A549 (cell line): ENCODE measurements at regions not wholly inside any gene's neighbourhood (a gene's known extent, or its start where the extent isn't known, plus 50 kb on each side); places are given as distances from the start of the nearest gene placed in this dataset.

Experiments used
- CBX2 ChIP-seq: fragments of 200-600 bp; sonication (generic); IDR thresholded peaks from 2 replicates; pipeline ENCODE4 v1.6.1; 2016; ENCODE audit warnings: low read depth, mild to moderate bottlenecking, borderline replicate concordance
- CBX8 ChIP-seq: fragments of 200-600 bp; sonication (generic); IDR thresholded peaks from 2 replicates; pipeline ENCODE4 v1.6.1; 2016
- HOXA7 ChIP-seq: fragments of 250-450 bp; sonication (Bioruptor Pico); IDR thresholded peaks from 2 replicates; pipeline ENCODE4 v1.5.0; 2020; ENCODE audit warnings: mild to moderate bottlenecking, moderate library complexity
- JUN ChIP-seq, 2 experiments: fragments of >200 bp; sonication (Bioruptor Twin); formaldehyde crosslinking; IDR thresholded peaks; 2 replicates in 1 of 2; 3 replicates in 1 of 2; pipeline ENCODE4 v1.6.1; 2016 to 2017
- POLR2A ChIP-seq: IDR thresholded peaks from 2 replicates; pipeline ENCODE4 v1.6.1; 2012; ENCODE audit warnings: mild to moderate bottlenecking, low read length
- ZC3H11A ChIP-seq: fragments of 450-650 bp; IDR thresholded peaks from 2 replicates; pipeline ENCODE4 v1.6.1; 2014; ENCODE audit warnings: antibody characterized with exemption, mild to moderate bottlenecking
- TF ChIP-seq, protein P1 (sequence below): fragments of >200 bp; sonication (Bioruptor Twin); formaldehyde crosslinking; IDR thresholded peaks from 3 replicates; pipeline ENCODE4 v1.5.1; 2016
- TF ChIP-seq, protein P2 (sequence below): fragments of 200-600 bp; sonication (generic); IDR thresholded peaks from 2 replicates; pipeline ENCODE4 v1.6.1; 2016; ENCODE audit warnings: antibody characterized with exemption, mild to moderate bottlenecking, moderate library complexity
- TF ChIP-seq, protein P3 (sequence below): IDR thresholded peaks from 2 replicates; pipeline ENCODE4 v1.6.1; 2012
- TF ChIP-seq, protein P4 (sequence below): fragments of 150-350 bp; IDR thresholded peaks from 2 replicates; pipeline ENCODE4 v1.6.1; 2014; ENCODE audit warnings: low read depth, mild to moderate bottlenecking, low read length

DNA sequence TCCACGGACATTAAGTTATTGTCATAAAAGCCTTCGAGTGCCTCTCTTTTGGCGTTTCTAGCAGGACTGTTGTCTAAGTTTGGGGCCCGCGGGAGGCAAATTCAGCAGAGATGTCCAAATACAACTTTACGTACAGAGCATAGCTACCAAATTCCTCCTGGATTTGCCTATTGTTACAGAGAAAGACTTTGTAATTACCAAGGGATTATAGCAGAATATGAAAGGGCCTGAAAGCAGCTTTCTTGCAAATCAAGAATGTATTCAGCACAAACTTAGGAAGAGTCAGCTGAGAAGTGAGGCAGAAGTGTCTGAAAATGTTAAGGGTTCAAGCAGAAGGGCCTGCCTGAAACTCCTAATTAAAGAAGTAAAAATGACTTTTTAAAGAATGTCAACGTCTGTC lies 1053.5 kb upstream of the TENM3 start:
- TF ChIP-seq, protein P1, sequence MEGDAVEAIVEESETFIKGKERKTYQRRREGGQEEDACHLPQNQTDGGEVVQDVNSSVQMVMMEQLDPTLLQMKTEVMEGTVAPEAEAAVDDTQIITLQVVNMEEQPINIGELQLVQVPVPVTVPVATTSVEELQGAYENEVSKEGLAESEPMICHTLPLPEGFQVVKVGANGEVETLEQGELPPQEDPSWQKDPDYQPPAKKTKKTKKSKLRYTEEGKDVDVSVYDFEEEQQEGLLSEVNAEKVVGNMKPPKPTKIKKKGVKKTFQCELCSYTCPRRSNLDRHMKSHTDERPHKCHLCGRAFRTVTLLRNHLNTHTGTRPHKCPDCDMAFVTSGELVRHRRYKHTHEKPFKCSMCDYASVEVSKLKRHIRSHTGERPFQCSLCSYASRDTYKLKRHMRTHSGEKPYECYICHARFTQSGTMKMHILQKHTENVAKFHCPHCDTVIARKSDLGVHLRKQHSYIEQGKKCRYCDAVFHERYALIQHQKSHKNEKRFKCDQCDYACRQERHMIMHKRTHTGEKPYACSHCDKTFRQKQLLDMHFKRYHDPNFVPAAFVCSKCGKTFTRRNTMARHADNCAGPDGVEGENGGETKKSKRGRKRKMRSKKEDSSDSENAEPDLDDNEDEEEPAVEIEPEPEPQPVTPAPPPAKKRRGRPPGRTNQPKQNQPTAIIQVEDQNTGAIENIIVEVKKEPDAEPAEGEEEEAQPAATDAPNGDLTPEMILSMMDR, result no peak
- TF ChIP-seq CBX2 (no peak), CBX8 (no peak), POLR2A (no peak), ZC3H11A (no peak), JUN (IDR thresholded peaks at IDR 0.05) (no peak), HOXA7 (CRISPR knock-in tag) (no peak)
- TF ChIP-seq, protein P2, sequence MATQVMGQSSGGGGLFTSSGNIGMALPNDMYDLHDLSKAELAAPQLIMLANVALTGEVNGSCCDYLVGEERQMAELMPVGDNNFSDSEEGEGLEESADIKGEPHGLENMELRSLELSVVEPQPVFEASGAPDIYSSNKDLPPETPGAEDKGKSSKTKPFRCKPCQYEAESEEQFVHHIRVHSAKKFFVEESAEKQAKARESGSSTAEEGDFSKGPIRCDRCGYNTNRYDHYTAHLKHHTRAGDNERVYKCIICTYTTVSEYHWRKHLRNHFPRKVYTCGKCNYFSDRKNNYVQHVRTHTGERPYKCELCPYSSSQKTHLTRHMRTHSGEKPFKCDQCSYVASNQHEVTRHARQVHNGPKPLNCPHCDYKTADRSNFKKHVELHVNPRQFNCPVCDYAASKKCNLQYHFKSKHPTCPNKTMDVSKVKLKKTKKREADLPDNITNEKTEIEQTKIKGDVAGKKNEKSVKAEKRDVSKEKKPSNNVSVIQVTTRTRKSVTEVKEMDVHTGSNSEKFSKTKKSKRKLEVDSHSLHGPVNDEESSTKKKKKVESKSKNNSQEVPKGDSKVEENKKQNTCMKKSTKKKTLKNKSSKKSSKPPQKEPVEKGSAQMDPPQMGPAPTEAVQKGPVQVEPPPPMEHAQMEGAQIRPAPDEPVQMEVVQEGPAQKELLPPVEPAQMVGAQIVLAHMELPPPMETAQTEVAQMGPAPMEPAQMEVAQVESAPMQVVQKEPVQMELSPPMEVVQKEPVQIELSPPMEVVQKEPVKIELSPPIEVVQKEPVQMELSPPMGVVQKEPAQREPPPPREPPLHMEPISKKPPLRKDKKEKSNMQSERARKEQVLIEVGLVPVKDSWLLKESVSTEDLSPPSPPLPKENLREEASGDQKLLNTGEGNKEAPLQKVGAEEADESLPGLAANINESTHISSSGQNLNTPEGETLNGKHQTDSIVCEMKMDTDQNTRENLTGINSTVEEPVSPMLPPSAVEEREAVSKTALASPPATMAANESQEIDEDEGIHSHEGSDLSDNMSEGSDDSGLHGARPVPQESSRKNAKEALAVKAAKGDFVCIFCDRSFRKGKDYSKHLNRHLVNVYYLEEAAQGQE, result no peak
- TF ChIP-seq, protein P3, sequence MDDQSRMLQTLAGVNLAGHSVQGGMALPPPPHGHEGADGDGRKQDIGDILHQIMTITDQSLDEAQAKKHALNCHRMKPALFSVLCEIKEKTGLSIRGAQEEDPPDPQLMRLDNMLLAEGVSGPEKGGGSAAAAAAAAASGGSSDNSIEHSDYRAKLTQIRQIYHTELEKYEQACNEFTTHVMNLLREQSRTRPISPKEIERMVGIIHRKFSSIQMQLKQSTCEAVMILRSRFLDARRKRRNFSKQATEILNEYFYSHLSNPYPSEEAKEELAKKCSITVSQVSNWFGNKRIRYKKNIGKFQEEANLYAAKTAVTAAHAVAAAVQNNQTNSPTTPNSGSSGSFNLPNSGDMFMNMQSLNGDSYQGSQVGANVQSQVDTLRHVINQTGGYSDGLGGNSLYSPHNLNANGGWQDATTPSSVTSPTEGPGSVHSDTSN, result no peak
- TF ChIP-seq, protein P4, sequence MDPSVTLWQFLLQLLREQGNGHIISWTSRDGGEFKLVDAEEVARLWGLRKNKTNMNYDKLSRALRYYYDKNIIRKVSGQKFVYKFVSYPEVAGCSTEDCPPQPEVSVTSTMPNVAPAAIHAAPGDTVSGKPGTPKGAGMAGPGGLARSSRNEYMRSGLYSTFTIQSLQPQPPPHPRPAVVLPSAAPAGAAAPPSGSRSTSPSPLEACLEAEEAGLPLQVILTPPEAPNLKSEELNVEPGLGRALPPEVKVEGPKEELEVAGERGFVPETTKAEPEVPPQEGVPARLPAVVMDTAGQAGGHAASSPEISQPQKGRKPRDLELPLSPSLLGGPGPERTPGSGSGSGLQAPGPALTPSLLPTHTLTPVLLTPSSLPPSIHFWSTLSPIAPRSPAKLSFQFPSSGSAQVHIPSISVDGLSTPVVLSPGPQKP, result no peak
